ENCODE measurements at regions not wholly inside any gene's neighbourhood (a gene's known extent, or its start where the extent isn't known, plus 50 kb on each side); places are given as distances from the start of the nearest gene placed in this dataset.

DNA sequence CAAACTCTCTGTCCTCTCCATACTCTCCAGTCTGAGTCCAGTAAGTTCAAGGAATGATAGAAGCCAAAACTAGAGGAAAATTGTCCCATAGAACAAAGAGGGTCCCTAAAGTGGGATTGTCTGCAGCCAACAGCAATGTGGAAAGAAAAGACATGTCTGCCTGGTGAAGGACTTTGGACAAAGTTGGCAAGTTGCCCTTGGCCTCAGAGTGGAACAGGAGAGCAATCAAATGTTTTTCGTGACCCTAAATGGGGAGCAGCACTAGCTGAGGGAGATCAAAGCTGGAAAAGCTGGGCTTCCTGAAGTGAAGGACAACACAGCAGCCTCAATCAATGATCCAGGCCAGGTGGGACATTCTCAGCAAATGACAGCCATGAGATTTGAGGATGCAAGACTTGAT lies 183.5 kb downstream of the CHD9NB start:
- no peak for TF ChIP-seq CREB1 (IDR thresholded peaks at IDR 0.05; ENCODE audit: low read depth)
- TF ChIP-seq EP300 (IDR thresholded peaks at IDR 0.05; ENCODE audit: borderline replicate concordance), result no peak
- TF ChIP-seq, protein P1, sequence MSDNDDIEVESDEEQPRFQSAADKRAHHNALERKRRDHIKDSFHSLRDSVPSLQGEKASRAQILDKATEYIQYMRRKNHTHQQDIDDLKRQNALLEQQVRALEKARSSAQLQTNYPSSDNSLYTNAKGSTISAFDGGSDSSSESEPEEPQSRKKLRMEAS (IDR thresholded peaks at IDR 0.05), result no peak
- no peak for TF ChIP-seq EGR1 (IDR thresholded peaks at IDR 0.05)
- TF ChIP-seq RAD21 (IDR thresholded peaks at IDR 0.05; ENCODE audit: low read depth), result no peak
- TF ChIP-seq CEBPB (IDR thresholded peaks at IDR 0.05), result no peak
- TF ChIP-seq TAF1 (IDR thresholded peaks at IDR 0.05; ENCODE audit: low read depth), result no peak
- TF ChIP-seq, protein P2, sequence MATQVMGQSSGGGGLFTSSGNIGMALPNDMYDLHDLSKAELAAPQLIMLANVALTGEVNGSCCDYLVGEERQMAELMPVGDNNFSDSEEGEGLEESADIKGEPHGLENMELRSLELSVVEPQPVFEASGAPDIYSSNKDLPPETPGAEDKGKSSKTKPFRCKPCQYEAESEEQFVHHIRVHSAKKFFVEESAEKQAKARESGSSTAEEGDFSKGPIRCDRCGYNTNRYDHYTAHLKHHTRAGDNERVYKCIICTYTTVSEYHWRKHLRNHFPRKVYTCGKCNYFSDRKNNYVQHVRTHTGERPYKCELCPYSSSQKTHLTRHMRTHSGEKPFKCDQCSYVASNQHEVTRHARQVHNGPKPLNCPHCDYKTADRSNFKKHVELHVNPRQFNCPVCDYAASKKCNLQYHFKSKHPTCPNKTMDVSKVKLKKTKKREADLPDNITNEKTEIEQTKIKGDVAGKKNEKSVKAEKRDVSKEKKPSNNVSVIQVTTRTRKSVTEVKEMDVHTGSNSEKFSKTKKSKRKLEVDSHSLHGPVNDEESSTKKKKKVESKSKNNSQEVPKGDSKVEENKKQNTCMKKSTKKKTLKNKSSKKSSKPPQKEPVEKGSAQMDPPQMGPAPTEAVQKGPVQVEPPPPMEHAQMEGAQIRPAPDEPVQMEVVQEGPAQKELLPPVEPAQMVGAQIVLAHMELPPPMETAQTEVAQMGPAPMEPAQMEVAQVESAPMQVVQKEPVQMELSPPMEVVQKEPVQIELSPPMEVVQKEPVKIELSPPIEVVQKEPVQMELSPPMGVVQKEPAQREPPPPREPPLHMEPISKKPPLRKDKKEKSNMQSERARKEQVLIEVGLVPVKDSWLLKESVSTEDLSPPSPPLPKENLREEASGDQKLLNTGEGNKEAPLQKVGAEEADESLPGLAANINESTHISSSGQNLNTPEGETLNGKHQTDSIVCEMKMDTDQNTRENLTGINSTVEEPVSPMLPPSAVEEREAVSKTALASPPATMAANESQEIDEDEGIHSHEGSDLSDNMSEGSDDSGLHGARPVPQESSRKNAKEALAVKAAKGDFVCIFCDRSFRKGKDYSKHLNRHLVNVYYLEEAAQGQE (IDR thresholded peaks at IDR 0.05; ENCODE audit: low read depth), result no peak
- TF ChIP-seq TEAD4 (IDR thresholded peaks at IDR 0.05), result no peak
- TF ChIP-seq YY1 (IDR thresholded peaks at IDR 0.05; ENCODE audit: low read depth), result no peak
- TF ChIP-seq FOXM1 (IDR thresholded peaks at IDR 0.05; ENCODE audit: borderline replicate concordance, low read depth), result no peak
- no peak for TF ChIP-seq NFIC (IDR thresholded peaks at IDR 0.05)

Measured in Ishikawa (cell line).